HCT116 (cell line): ENCODE measurements at regions not wholly inside any gene's neighbourhood (a gene's known extent, or its start where the extent isn't known, plus 50 kb on each side); places are given as distances from the start of the nearest gene placed in this dataset.

ENCODE experiments used
- ATAC-seq: fragments of 200-7000 bp; cut with Tn5 transposase; 2 replicates; pipeline ENCODE4 v1.9.1; 2020; ENCODE audit warnings: mild to moderate bottlenecking, moderate library complexity
- BruUV-seq: library from RNA; stranded (reverse); fragments of 400-500 nt; replicated peaks from 2 replicates; lab custom pipeline; 2021; lab: Mats Ljungman, UMichigan
- CTCF ChIA-PET: fragments of 300-600 bp; sonication (Branson Sonifier 250); formaldehyde crosslinking; loops from one replicate; lab custom pipeline; 2021; ENCODE audit warnings: antibody characterized with exemption; lab: Charles Lee
- POLR2A ChIA-PET: fragments of 300-600, 350-600 bp; sonication (Branson Sonifier 250); formaldehyde crosslinking; loops from one replicate; lab custom pipeline; 2021; ENCODE audit warnings: antibody characterized with exemption; lab: Charles Lee
- RAD21 ChIA-PET, 2 experiments: fragments of 300-600 bp; sonication (Branson Sonifier 250); formaldehyde crosslinking; loops; one replicate each; lab custom pipeline; 2023; ENCODE audit warnings: low total read pairs in 2 of 2; ENCODE audit not compliant: uncharacterized antibody in 2 of 2, unreplicated experiment in 2 of 2, low non-redundant PET in 1 of 2; lab: Charles Lee
- DNase-seq: peaks from one replicate; pipeline ENCODE4 v3.0.0-alpha.2; 2010; ENCODE audit warnings: low read depth, low spot score
- H2AFZ ChIP-seq: fragments of 200-600 bp; shearing (Covaris generic), sonication (generic); 2 replicates; pipeline ENCODE4 v1.6.1; 2017; ENCODE audit warnings: low read depth, mixed run types, mixed read lengths, antibody characterized with exemption, low read length; ENCODE audit not compliant: poor library complexity, severe bottlenecking
- H3K27ac ChIP-seq: 2 replicates; pipeline ENCODE4 v1.5.1; 2012; ENCODE audit warnings: low read depth, low read length
- H3K27me3 ChIP-seq: fragments of 200-600 bp; sonication (generic); 2 replicates; pipeline ENCODE4 v1.6.1; 2016; ENCODE audit warnings: mixed run types, low read length, mixed read lengths; ENCODE audit not compliant: insufficient read depth
- H3K36me3 ChIP-seq, 2 experiments: fragments of 200-500 bp in 1 of 2; fragments of 200-600 bp in 1 of 2; sonication (Bioruptor generic) in 1 of 2; sonication (generic) in 1 of 2; 2 replicates each; pipeline versions ENCODE4 v1.5.1 to v1.6.1; 2014 to 2016; ENCODE audit warnings: low read length in 2 of 2, inconsistent platforms in 1 of 2, mixed read lengths in 1 of 2, mixed run types in 1 of 2; ENCODE audit not compliant: insufficient read depth in 2 of 2, control insufficient read depth in 1 of 2
- H3K4me1 ChIP-seq, 2 experiments: fragments of 200-600 bp in 1 of 2; sonication (generic) in 1 of 2; 2 replicates each; pipeline versions ENCODE4 v1.5.1 to v1.6.1; 2012 to 2017; ENCODE audit warnings: low read length in 2 of 2, inconsistent platforms in 1 of 2, mild to moderate bottlenecking in 1 of 2, mixed read lengths in 1 of 2, mixed run types in 1 of 2, moderate library complexity in 1 of 2; ENCODE audit not compliant: insufficient read depth in 2 of 2, control insufficient read depth in 1 of 2
- H3K4me2 ChIP-seq: fragments of 200-600 bp; sonication (generic); 2 replicates; pipeline ENCODE4 v1.6.1; 2017; ENCODE audit warnings: mixed run types, low read length, mixed read lengths
- H3K4me3 ChIP-seq, 2 experiments: fragments of 200-600 bp in 1 of 2; sonication (generic) in 1 of 2; replicated peaks in 1 of 2; 2 replicates each; pipeline ENCODE4 v1.5.1; 2011 to 2016; ENCODE audit warnings: low read length in 2 of 2, control low read depth in 1 of 2, low read depth in 1 of 2, mild to moderate bottlenecking in 1 of 2, mixed read lengths in 1 of 2, mixed run types in 1 of 2
- H3K79me2 ChIP-seq: fragments of 200-600 bp; sonication (generic); 2 replicates; pipeline ENCODE4 v1.6.1; 2017; ENCODE audit warnings: mild to moderate bottlenecking, mixed run types, low read length, moderate library complexity, mixed read lengths; ENCODE audit not compliant: insufficient read depth
- H3K9ac ChIP-seq: fragments of 200-600 bp; sonication (generic); 2 replicates; pipeline ENCODE4 v1.6.1; 2016; ENCODE audit warnings: low read length, mixed read lengths
- H3K9me2 ChIP-seq: fragments of 200-600 bp; sonication (generic), shearing (Covaris generic); 2 replicates; pipeline ENCODE4 v1.6.1; 2017; ENCODE audit warnings: mixed run types, mild to moderate bottlenecking, moderate library complexity; ENCODE audit not compliant: insufficient read depth
- H3K9me3 ChIP-seq, 2 experiments: fragments of 200-500 bp in 1 of 2; fragments of 200-600 bp in 1 of 2; sonication (Bioruptor generic) in 1 of 2; sonication (generic) in 1 of 2; 2 replicates each; pipeline ENCODE4 v1.6.1; 2014 to 2017; ENCODE audit warnings: low read length in 2 of 2, mixed read lengths in 2 of 2, inconsistent platforms in 1 of 2, low read depth in 1 of 2, mild to moderate bottlenecking in 1 of 2, mixed run types in 1 of 2, moderate library complexity in 1 of 2; ENCODE audit not compliant: control insufficient read depth in 1 of 2, insufficient read depth in 1 of 2
- H4K20me1 ChIP-seq: fragments of 200-600 bp; sonication (generic), shearing (Covaris generic); 2 replicates; pipeline ENCODE4 v1.6.1; 2017; ENCODE audit warnings: mixed run types, mild to moderate bottlenecking, moderate library complexity; ENCODE audit not compliant: insufficient read depth
- ATF3 ChIP-seq: IDR thresholded peaks from 2 replicates; pipeline ENCODE4 v1.6.1; 2012
- CBX3 ChIP-seq: IDR thresholded peaks from 2 replicates; pipeline ENCODE4 v1.6.1; 2012; ENCODE audit warnings: low read depth
- CEBPB ChIP-seq: IDR thresholded peaks from 2 replicates; pipeline ENCODE4 v1.6.1; 2012; ENCODE audit warnings: low read depth
- CTCF ChIP-seq, 3 experiments: fragments of 200-600 bp in 1 of 3; sonication (generic) in 1 of 3; IDR thresholded peaks in 2 of 3; conservative IDR thresholded peaks in 1 of 3; 2 replicates each; pipeline ENCODE4 v1.5.1; 2012 to 2017; ENCODE audit warnings: low read depth in 2 of 3, low read length in 2 of 3, antibody characterized with exemption in 1 of 3, borderline replicate concordance in 1 of 3, control low read depth in 1 of 3, mild to moderate bottlenecking in 1 of 3, mixed read lengths in 1 of 3, mixed run types in 1 of 3, moderate library complexity in 1 of 3; ENCODE audit not compliant: insufficient read depth in 1 of 3
- EGR1 ChIP-seq: IDR thresholded peaks from 2 replicates; pipeline ENCODE4 v1.6.1; 2012; ENCODE audit warnings: low read depth
- ELF1 ChIP-seq: IDR thresholded peaks from 2 replicates; pipeline ENCODE4 v1.6.1; 2012; ENCODE audit warnings: low read depth, borderline replicate concordance
- EZH2 ChIP-seq: fragments of 200-600 bp; sonication (generic); IDR thresholded peaks from 2 replicates; pipeline ENCODE4 v1.6.1; 2017; ENCODE audit warnings: antibody characterized with exemption, mixed run types
- EZH2phosphoT487 ChIP-seq: fragments of 200-600 bp; IDR thresholded peaks from 2 replicates; pipeline ENCODE4 v1.6.1; 2018; ENCODE audit warnings: antibody characterized with exemption, borderline replicate concordance
- FOSL1 ChIP-seq: IDR thresholded peaks from 2 replicates; pipeline ENCODE4 v1.6.1; 2012; ENCODE audit warnings: low read depth
- JUND ChIP-seq: IDR thresholded peaks from 2 replicates; pipeline ENCODE4 v1.6.1; 2012
- MAX ChIP-seq: IDR thresholded peaks from 2 replicates; pipeline ENCODE4 v1.6.1; 2012
- POLR2A ChIP-seq: IDR thresholded peaks from 2 replicates; pipeline ENCODE4 v1.7.0; 2011; ENCODE audit warnings: borderline replicate concordance; ENCODE audit not compliant: insufficient read depth, insufficient read length; ENCODE audit errors: extremely low read depth
- RAD21 ChIP-seq: IDR thresholded peaks from 2 replicates; pipeline ENCODE4 v1.6.1; 2012; ENCODE audit warnings: low read depth, mild to moderate bottlenecking
- SP1 ChIP-seq: IDR thresholded peaks from 2 replicates; pipeline ENCODE4 v1.6.1; 2012; ENCODE audit warnings: low read depth
- YY1 ChIP-seq: IDR thresholded peaks from 2 replicates; pipeline ENCODE4 v1.6.1; 2011; ENCODE audit warnings: low read length, low read depth, moderate library complexity, mild to moderate bottlenecking; ENCODE audit not compliant: insufficient replicate concordance; ENCODE audit errors: extremely low read depth
- ZBTB33 ChIP-seq: IDR thresholded peaks from 2 replicates; pipeline ENCODE4 v1.6.1; 2011; ENCODE audit warnings: mild to moderate bottlenecking, low read length, moderate library complexity; ENCODE audit not compliant: insufficient replicate concordance; ENCODE audit errors: extremely low read depth
- ZFX ChIP-seq: fragments of 450-650 bp; IDR thresholded peaks from 2 replicates; pipeline ENCODE4 v1.6.1; 2017
- intact Hi-C: fragments of 100-400 bp; cut with micrococcal nuclease; formaldehyde crosslinking; loops from 2 replicates; pipeline ENCODE4 v1.10.0; 2022
- TF ChIP-seq, protein P1 (sequence below): IDR thresholded peaks from 2 replicates; pipeline ENCODE4 v1.6.1; 2012; ENCODE audit warnings: low read depth

DNA sequence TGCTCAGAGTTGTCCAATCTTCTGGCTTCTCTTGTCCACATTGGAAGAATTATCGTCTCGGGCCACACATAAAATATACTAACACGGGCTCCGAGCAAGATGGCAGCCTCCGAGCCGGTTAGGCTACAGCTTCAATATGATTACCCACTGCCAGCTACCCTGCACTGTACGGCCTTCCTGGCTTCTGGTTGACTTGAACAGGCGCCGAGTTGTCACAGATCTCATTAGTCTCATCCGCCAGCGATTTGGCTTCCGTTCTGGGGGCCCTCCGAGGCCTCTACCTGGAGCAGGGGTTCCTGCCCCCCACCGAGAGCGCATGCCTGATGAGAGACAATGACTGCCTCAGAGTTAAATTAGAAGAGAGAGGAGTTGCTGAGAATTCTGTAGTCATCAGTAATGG, 101.2 kb upstream of the NUDT6 start:
- no TSS peak for BruUV-seq
- TF ChIP-seq RAD21 (no peak), MAX (no peak), CBX3 (no peak), SP1 (no peak), ZFX (no peak), ELF1 (no peak), ATF3 (no peak), POLR2A (no peak), EZH2phosphoT487 (no peak), EGR1 (no peak), ZBTB33 (no peak), CTCF (IDR thresholded peaks at IDR 0.05 in 2 of 3, conservative IDR thresholded peaks at IDR 0.05 in 1 of 3; ENCODE audit: borderline replicate concordance in 1 of 3, insufficient read depth in 1 of 3, low read depth in 2 of 3, low read length in 2 of 3) (no peak), FOSL1 (no peak), CEBPB (no peak), YY1 (no peak), JUND (no peak), EZH2 (no peak)
- TF ChIP-seq, protein P1, sequence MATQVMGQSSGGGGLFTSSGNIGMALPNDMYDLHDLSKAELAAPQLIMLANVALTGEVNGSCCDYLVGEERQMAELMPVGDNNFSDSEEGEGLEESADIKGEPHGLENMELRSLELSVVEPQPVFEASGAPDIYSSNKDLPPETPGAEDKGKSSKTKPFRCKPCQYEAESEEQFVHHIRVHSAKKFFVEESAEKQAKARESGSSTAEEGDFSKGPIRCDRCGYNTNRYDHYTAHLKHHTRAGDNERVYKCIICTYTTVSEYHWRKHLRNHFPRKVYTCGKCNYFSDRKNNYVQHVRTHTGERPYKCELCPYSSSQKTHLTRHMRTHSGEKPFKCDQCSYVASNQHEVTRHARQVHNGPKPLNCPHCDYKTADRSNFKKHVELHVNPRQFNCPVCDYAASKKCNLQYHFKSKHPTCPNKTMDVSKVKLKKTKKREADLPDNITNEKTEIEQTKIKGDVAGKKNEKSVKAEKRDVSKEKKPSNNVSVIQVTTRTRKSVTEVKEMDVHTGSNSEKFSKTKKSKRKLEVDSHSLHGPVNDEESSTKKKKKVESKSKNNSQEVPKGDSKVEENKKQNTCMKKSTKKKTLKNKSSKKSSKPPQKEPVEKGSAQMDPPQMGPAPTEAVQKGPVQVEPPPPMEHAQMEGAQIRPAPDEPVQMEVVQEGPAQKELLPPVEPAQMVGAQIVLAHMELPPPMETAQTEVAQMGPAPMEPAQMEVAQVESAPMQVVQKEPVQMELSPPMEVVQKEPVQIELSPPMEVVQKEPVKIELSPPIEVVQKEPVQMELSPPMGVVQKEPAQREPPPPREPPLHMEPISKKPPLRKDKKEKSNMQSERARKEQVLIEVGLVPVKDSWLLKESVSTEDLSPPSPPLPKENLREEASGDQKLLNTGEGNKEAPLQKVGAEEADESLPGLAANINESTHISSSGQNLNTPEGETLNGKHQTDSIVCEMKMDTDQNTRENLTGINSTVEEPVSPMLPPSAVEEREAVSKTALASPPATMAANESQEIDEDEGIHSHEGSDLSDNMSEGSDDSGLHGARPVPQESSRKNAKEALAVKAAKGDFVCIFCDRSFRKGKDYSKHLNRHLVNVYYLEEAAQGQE, result no peak
- H2AFZ ChIP-seq, result no peak overlapping the region
- no peak overlapping the region for H3K4me3 ChIP-seq
- no peaks in the 10 kb centered on the region for H3K4me1 ChIP-seq
- ATAC-seq (no peak), DNase-seq (no peak)
- H3K9me3 ChIP-seq, result no peaks in the 10 kb centered on the region
- POLR2A ChIA-PET, result no interaction called here
- intact Hi-C loops, result no loop called here
- H3K79me2 ChIP-seq, result no peaks in the 10 kb centered on the region
- H3K9ac ChIP-seq, result no peak overlapping the region
- H3K27ac ChIP-seq, result no peak overlapping the region
- H3K4me2 ChIP-seq, result no peak overlapping the region
- no peaks in the 10 kb centered on the region for H3K36me3 ChIP-seq
- H3K9me2 ChIP-seq, result no peaks in the 10 kb centered on the region
- no peaks in the 10 kb centered on the region for H3K27me3 ChIP-seq
- CTCF ChIA-PET, result no interaction called here
- no peaks in the 10 kb centered on the region; the same call in 1 of the 2 replicates for H4K20me1 ChIP-seq
- RAD21 ChIA-PET, result no interaction called here
